ENCODE measurements at regions not wholly inside any gene's neighbourhood (a gene's known extent, or its start where the extent isn't known, plus 50 kb on each side); places are given as distances from the start of the nearest gene placed in this dataset.

- CTCF ChIA-PET = no interaction called here
- Histone ChIP-seq H4K20me1 (ENCODE audit: insufficient read depth) (no peaks in the 10 kb centered on the region), H3K4me3 (replicated peaks in 1 of 2; ENCODE audit: low read depth in 1 of 2, low read length in 2 of 2) (no peak overlapping the region), H3K9me2 (ENCODE audit: insufficient read depth) (no peaks in the 10 kb centered on the region), H3K4me2 (ENCODE audit: low read length) (no peak overlapping the region), H3K4me1 (ENCODE audit: control insufficient read depth in 1 of 2, insufficient read depth in 2 of 2, low read length in 2 of 2) (no peaks in the 10 kb centered on the region), H2AFZ (ENCODE audit: low read depth, low read length, poor library complexity, severe bottlenecking) (no peak overlapping the region), H3K27ac (ENCODE audit: low read depth, low read length) (no peak overlapping the region), H3K36me3 (ENCODE audit: control insufficient read depth in 1 of 2, insufficient read depth in 2 of 2, low read length in 2 of 2) (no peaks in the 10 kb centered on the region), H3K9ac (ENCODE audit: low read length) (no peak overlapping the region), H3K27me3 (ENCODE audit: insufficient read depth, low read length) (peaks cover 35% of the 10 kb centered on the region), H3K79me2 (ENCODE audit: insufficient read depth, low read length) (no peaks in the 10 kb centered on the region), H3K9me3 (ENCODE audit: control insufficient read depth in 1 of 2, insufficient read depth in 1 of 2, low read depth in 1 of 2, low read length in 2 of 2) (no peaks in the 10 kb centered on the region)
- RAD21 ChIA-PET (ENCODE audit: low non-redundant PET in 1 of 2, low total read pairs in 2 of 2, uncharacterized antibody in 2 of 2, unreplicated experiment in 2 of 2) = no interaction called here
- DNase-seq (ENCODE audit: low read depth, low spot score) (no peak), ATAC-seq (no peak)
- POLR2A ChIA-PET = no interaction called here
- BruUV-seq (replicated peaks) = no TSS peak
- intact Hi-C loops (cut with micrococcal nuclease) = no loop called here
- TF ChIP-seq SRF (IDR thresholded peaks at IDR 0.05; ENCODE audit: low read depth) (no peak), YY1 (IDR thresholded peaks at IDR 0.05; ENCODE audit: extremely low read depth, insufficient replicate concordance, low read depth, low read length) (no peak), ZNF274 (IDR thresholded peaks at IDR 0.05; ENCODE audit: low read depth, low read length) (no peak), SP1 (IDR thresholded peaks at IDR 0.05; ENCODE audit: low read depth) (no peak), TCF7L2 (IDR thresholded peaks at IDR 0.05; ENCODE audit: borderline replicate concordance, extremely low read depth, insufficient read depth, insufficient read length) (no peak), SIN3A (IDR thresholded peaks at IDR 0.05; ENCODE audit: low read depth) (no peak), CTCF (IDR thresholded peaks at IDR 0.05 in 2 of 3, conservative IDR thresholded peaks at IDR 0.05 in 1 of 3; ENCODE audit: borderline replicate concordance in 1 of 3, insufficient read depth in 1 of 3, low read depth in 2 of 3, low read length in 2 of 3) (no peak), ZBTB33 (IDR thresholded peaks at IDR 0.05; ENCODE audit: extremely low read depth, insufficient replicate concordance, low read length) (no peak), CEBPB (IDR thresholded peaks at IDR 0.05; ENCODE audit: low read depth) (no peak), FOSL1 (IDR thresholded peaks at IDR 0.05; ENCODE audit: low read depth) (no peak), EZH2phosphoT487 (IDR thresholded peaks at IDR 0.05; ENCODE audit: borderline replicate concordance) (no peak), RAD21 (IDR thresholded peaks at IDR 0.05; ENCODE audit: low read depth) (no peak), ATF3 (IDR thresholded peaks at IDR 0.05) (no peak), POLR2A (IDR thresholded peaks at IDR 0.05; ENCODE audit: borderline replicate concordance, extremely low read depth, insufficient read depth, insufficient read length) (no peak), POLR2AphosphoS5 (IDR thresholded peaks at IDR 0.05; ENCODE audit: low read depth, low read length) (no peak)
- TF ChIP-seq, protein P1, sequence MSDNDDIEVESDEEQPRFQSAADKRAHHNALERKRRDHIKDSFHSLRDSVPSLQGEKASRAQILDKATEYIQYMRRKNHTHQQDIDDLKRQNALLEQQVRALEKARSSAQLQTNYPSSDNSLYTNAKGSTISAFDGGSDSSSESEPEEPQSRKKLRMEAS (IDR thresholded peaks at IDR 0.05) = no peak
- TF ChIP-seq, protein P2, sequence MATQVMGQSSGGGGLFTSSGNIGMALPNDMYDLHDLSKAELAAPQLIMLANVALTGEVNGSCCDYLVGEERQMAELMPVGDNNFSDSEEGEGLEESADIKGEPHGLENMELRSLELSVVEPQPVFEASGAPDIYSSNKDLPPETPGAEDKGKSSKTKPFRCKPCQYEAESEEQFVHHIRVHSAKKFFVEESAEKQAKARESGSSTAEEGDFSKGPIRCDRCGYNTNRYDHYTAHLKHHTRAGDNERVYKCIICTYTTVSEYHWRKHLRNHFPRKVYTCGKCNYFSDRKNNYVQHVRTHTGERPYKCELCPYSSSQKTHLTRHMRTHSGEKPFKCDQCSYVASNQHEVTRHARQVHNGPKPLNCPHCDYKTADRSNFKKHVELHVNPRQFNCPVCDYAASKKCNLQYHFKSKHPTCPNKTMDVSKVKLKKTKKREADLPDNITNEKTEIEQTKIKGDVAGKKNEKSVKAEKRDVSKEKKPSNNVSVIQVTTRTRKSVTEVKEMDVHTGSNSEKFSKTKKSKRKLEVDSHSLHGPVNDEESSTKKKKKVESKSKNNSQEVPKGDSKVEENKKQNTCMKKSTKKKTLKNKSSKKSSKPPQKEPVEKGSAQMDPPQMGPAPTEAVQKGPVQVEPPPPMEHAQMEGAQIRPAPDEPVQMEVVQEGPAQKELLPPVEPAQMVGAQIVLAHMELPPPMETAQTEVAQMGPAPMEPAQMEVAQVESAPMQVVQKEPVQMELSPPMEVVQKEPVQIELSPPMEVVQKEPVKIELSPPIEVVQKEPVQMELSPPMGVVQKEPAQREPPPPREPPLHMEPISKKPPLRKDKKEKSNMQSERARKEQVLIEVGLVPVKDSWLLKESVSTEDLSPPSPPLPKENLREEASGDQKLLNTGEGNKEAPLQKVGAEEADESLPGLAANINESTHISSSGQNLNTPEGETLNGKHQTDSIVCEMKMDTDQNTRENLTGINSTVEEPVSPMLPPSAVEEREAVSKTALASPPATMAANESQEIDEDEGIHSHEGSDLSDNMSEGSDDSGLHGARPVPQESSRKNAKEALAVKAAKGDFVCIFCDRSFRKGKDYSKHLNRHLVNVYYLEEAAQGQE (IDR thresholded peaks at IDR 0.05; ENCODE audit: low read depth) = no peak
Observed at GRCh38 chr2:2746731-2747130, 415.7 kb upstream of the MYT1L start.

Data from HCT116 (cell line).